Activated CD8-positive, alpha-beta T cell treated with anti-CD3 and anti-CD28 coated beads, Interleukin-2, amount 10 ng/mL, durations not matched to agents 7 days and 5 days (primary cell): ENCODE measurements at regions not wholly inside any gene's neighbourhood (a gene's known extent, or its start where the extent isn't known, plus 50 kb on each side); places are given as distances from the start of the nearest gene placed in this dataset.
"Not testable (repeated sequence)": the region's sequence is repeated elsewhere in the genome, so short reads cannot be mapped to it uniquely, and the experiment has no call there.

Source experiments
- ATAC-seq: fragments of 150-1000 bp; cut with Tn5 transposase; one replicate; pipeline ENCODE4 v1.10.0; 2021; ENCODE audit warnings: moderate library complexity
- CTCF ChIA-PET: fragments of 350-600 bp; sonication (Branson Sonifier 250); formaldehyde crosslinking; loops from one replicate; lab custom pipeline; 2021; ENCODE audit warnings: antibody characterized with exemption; lab: Charles Lee
- POLR2A ChIA-PET: fragments of 350-600 bp; sonication (Branson Sonifier 250); formaldehyde crosslinking; loops from one replicate; lab custom pipeline; 2021; ENCODE audit warnings: antibody characterized with exemption; lab: Charles Lee
- DNase-seq: peaks from one replicate; pipeline ENCODE4 v3.0.0-alpha.2; 2020
- H3K27ac Mint-ChIP-seq: one replicate; pipeline ENCODE4 v1.8.0; 2021; ENCODE audit warnings: mild to moderate bottlenecking, mixed read lengths
- H3K27me3 Mint-ChIP-seq: one replicate; pipeline ENCODE4 v1.8.0; 2021; ENCODE audit warnings: low read depth, mixed read lengths
- H3K36me3 Mint-ChIP-seq: one replicate; pipeline ENCODE4 v1.8.0; 2021; ENCODE audit warnings: low read depth, mixed read lengths
- H3K4me1 Mint-ChIP-seq: one replicate; pipeline ENCODE4 v1.8.0; 2021; ENCODE audit warnings: low read depth, mixed read lengths
- H3K4me3 Mint-ChIP-seq: one replicate; pipeline ENCODE4 v1.8.0; 2021; ENCODE audit warnings: mild to moderate bottlenecking, mixed read lengths
- H3K9me3 Mint-ChIP-seq: one replicate; pipeline ENCODE4 v1.8.0; 2022; ENCODE audit warnings: mixed read lengths; ENCODE audit not compliant: insufficient read depth

GRCh38 chr19:30942636-30943035, 406.6 kb downstream of the TSHZ3 start:
- ATAC-seq (no peak), DNase-seq (no peak)
- Mint-ChIP-seq H3K9me3 (no peaks in the 10 kb centered on the region), H3K4me1 (no peaks in the 10 kb centered on the region), H3K27ac (no peak overlapping the region), H3K36me3 (no peaks in the 10 kb centered on the region), H3K4me3 (no peak overlapping the region), H3K27me3 (no peaks in the 10 kb centered on the region)
- ChIA-PET CTCF (no interaction called here), POLR2A (no interaction called here)

- Mint-ChIP-seq H3K4me3 (no peak overlapping the region), H3K27me3 (no peaks in the 10 kb centered on the region), H3K4me1 (no peaks in the 10 kb centered on the region), H3K36me3 (no peaks in the 10 kb centered on the region), H3K9me3 (no peaks in the 10 kb centered on the region), H3K27ac (no peak overlapping the region)
- DNase-seq, result no peak
- no peak for ATAC-seq
- CTCF ChIA-PET, result no interaction called here
- POLR2A ChIA-PET, result no interaction called here
Measured at GRCh38 chr19:30941591-30941990, 407.6 kb downstream of the TSHZ3 start.

GRCh38 chr19:30936276-30936675, 413.0 kb downstream of the TSHZ3 start:
- no peaks in the 10 kb centered on the region for H3K36me3 Mint-ChIP-seq
- ChIA-PET POLR2A (no interaction called here), CTCF (no interaction called here)
- H3K27ac Mint-ChIP-seq, result no peak overlapping the region
- H3K4me1 Mint-ChIP-seq, result no peaks in the 10 kb centered on the region
- H3K27me3 Mint-ChIP-seq, result no peaks in the 10 kb centered on the region
- H3K4me3 Mint-ChIP-seq, result no peak overlapping the region
- H3K9me3 Mint-ChIP-seq, result no peaks in the 10 kb centered on the region
- ATAC-seq (no peak), DNase-seq (no peak)

- Mint-ChIP-seq H3K4me3 (no peak overlapping the region), H3K9me3 (no peaks in the 10 kb centered on the region), H3K27ac (no peak overlapping the region), H3K27me3 (no peaks in the 10 kb centered on the region), H3K4me1 (no peaks in the 10 kb centered on the region), H3K36me3 (no peaks in the 10 kb centered on the region)
- no peak for DNase-seq
- no peak for ATAC-seq
- ChIA-PET CTCF (no interaction called here), POLR2A (no interaction called here)
Measured at GRCh38 chr19:30935146-30935545, 414.1 kb downstream of the TSHZ3 start.

GRCh38 chr19:30933454-30933853, 415.8 kb downstream of the TSHZ3 start:
- H3K9me3 Mint-ChIP-seq, POLR2A ChIA-PET, CTCF ChIA-PET: not testable (repeated sequence)

GRCh38 chr19:30932854-30933253, 416.4 kb downstream of the TSHZ3 start:
- H3K27me3 Mint-ChIP-seq, result no peaks in the 10 kb centered on the region
- no peak overlapping the region for H3K27ac Mint-ChIP-seq
- H3K9me3 Mint-ChIP-seq, result no peaks in the 10 kb centered on the region
- POLR2A ChIA-PET, result no interaction called here
- no peaks in the 10 kb centered on the region for H3K4me1 Mint-ChIP-seq
- no peak overlapping the region for H3K4me3 Mint-ChIP-seq
- CTCF ChIA-PET, result no interaction called here
- DNase-seq (no peak), ATAC-seq (no peak)
- no peaks in the 10 kb centered on the region for H3K36me3 Mint-ChIP-seq

More at GRCh38 chr19:30933454-30933853, 415.8 kb downstream of the TSHZ3 start:
- H3K4me1 Mint-ChIP-seq, DNase-seq, H3K27ac Mint-ChIP-seq, H3K36me3 Mint-ChIP-seq, H3K4me3 Mint-ChIP-seq, H3K27me3 Mint-ChIP-seq, ATAC-seq: not testable (repeated sequence)

- ChIA-PET POLR2A (no interaction called here), CTCF (no interaction called here)
- Mint-ChIP-seq H3K36me3 (no peaks in the 10 kb centered on the region), H3K4me1 (no peaks in the 10 kb centered on the region), H3K4me3 (no peak overlapping the region), H3K9me3 (no peaks in the 10 kb centered on the region), H3K27ac (no peak overlapping the region), H3K27me3 (no peaks in the 10 kb centered on the region)
- DNase-seq, result no peak
- no peak for ATAC-seq
Measured at GRCh38 chr19:30930941-30931706, 418.1 kb downstream of the TSHZ3 start.

- H3K27me3 Mint-ChIP-seq, result no peaks in the 10 kb centered on the region
- no peak for DNase-seq
- ATAC-seq, result no peak
- no peak overlapping the region for H3K4me3 Mint-ChIP-seq
- H3K4me1 Mint-ChIP-seq, result no peaks in the 10 kb centered on the region
- no peaks in the 10 kb centered on the region for H3K9me3 Mint-ChIP-seq
- no peaks in the 10 kb centered on the region for H3K36me3 Mint-ChIP-seq
- POLR2A ChIA-PET, result no interaction called here
- H3K27ac Mint-ChIP-seq, result no peak overlapping the region
- CTCF ChIA-PET, result no interaction called here
Measured at GRCh38 chr19:30927705-30928104, 421.5 kb downstream of the TSHZ3 start.

- no peaks in the 10 kb centered on the region for H3K27me3 Mint-ChIP-seq
- ATAC-seq, result no peak
- no peaks in the 10 kb centered on the region for H3K9me3 Mint-ChIP-seq
- POLR2A ChIA-PET, result no interaction called here
- CTCF ChIA-PET, result no interaction called here
- no peaks in the 10 kb centered on the region for H3K4me1 Mint-ChIP-seq
- no peaks in the 10 kb centered on the region for H3K36me3 Mint-ChIP-seq
- no peak for DNase-seq
- H3K27ac Mint-ChIP-seq, result no peak overlapping the region
- H3K4me3 Mint-ChIP-seq, result no peak overlapping the region
Measured at GRCh38 chr19:30924670-30925069, 424.6 kb downstream of the TSHZ3 start.

- H3K9me3 Mint-ChIP-seq, result no peaks in the 10 kb centered on the region
- POLR2A ChIA-PET, result no interaction called here
- CTCF ChIA-PET, result no interaction called here
- no peaks in the 10 kb centered on the region for H3K27me3 Mint-ChIP-seq
- H3K4me1 Mint-ChIP-seq, result no peaks in the 10 kb centered on the region
- no peaks in the 10 kb centered on the region for H3K36me3 Mint-ChIP-seq
- no peak overlapping the region for H3K4me3 Mint-ChIP-seq
- H3K27ac Mint-ChIP-seq, result no peak overlapping the region
- ATAC-seq (no peak), DNase-seq (no peak)
Measured at GRCh38 chr19:30924069-30924636, 425.1 kb downstream of the TSHZ3 start.

GRCh38 chr19:30923621-30924020, 425.6 kb downstream of the TSHZ3 start:
- H3K4me1 Mint-ChIP-seq, result no peaks in the 10 kb centered on the region
- H3K9me3 Mint-ChIP-seq, result no peaks in the 10 kb centered on the region
- POLR2A ChIA-PET, result no interaction called here
- no peak overlapping the region for H3K27ac Mint-ChIP-seq
- CTCF ChIA-PET, result no interaction called here
- no peak overlapping the region for H3K4me3 Mint-ChIP-seq
- H3K36me3 Mint-ChIP-seq, result no peaks in the 10 kb centered on the region
- no peak for ATAC-seq
- no peak for DNase-seq
- no peaks in the 10 kb centered on the region for H3K27me3 Mint-ChIP-seq

GRCh38 chr19:30923096-30923495, 426.1 kb downstream of the TSHZ3 start:
- no peak overlapping the region for H3K27ac Mint-ChIP-seq
- H3K27me3 Mint-ChIP-seq, result no peaks in the 10 kb centered on the region
- ChIA-PET CTCF (no interaction called here), POLR2A (no interaction called here)
- H3K9me3 Mint-ChIP-seq, result no peaks in the 10 kb centered on the region
- H3K36me3 Mint-ChIP-seq, result no peaks in the 10 kb centered on the region
- DNase-seq, result no peak
- no peak for ATAC-seq
- no peak overlapping the region for H3K4me3 Mint-ChIP-seq
- no peaks in the 10 kb centered on the region for H3K4me1 Mint-ChIP-seq
